ENCODE measurements at regions not wholly inside any gene's neighbourhood (a gene's known extent, or its start where the extent isn't known, plus 50 kb on each side); places are given as distances from the start of the nearest gene placed in this dataset.

DNA sequence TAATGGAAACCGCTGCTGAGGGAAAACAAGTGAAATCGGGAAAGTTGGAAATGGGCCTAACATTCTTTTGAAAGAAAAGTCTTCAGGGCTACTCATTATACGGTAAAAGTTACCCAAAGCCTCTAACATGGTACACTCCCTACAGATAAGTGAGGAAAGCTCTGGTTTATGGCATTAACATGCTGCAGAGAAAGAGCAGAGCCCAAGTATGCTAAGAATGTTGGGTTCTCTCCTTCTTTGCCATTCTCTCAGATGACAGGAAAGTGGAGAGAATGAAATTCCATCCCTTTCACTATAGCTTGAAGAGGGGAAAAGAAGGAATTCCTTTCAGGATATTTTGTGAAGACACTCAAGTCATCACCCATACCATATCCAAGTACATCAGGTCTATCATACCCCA lies 348.0 kb downstream of the SEC23A start:
- no peak overlapping the region for H3K18ac ChIP-seq (ENCODE audit: extremely low read depth, low read length)
- H3K23ac ChIP-seq (ENCODE audit: insufficient read length): no peak overlapping the region
- no peak overlapping the region for H4K91ac ChIP-seq (replicated peaks; ENCODE audit: insufficient read length, low read length)
- H3K36me3 ChIP-seq (ENCODE audit: control insufficient read depth in 2 of 4, insufficient read depth in 4 of 4, low read length in 3 of 4): no peaks in the 10 kb centered on the region
- ChIA-PET CTCF (ENCODE audit: partially characterized antibody) (interaction anchor here (1.5 kb wide), 1 partner anchor 54 kb away, joined by 3 read pairs; no protein-coding TSS in a partner anchor), POLR2A (ENCODE audit: partially characterized antibody) (no interaction called here)
- H4K5ac ChIP-seq (ENCODE audit: insufficient read length, low read depth, low read length): no peak overlapping the region
- no peak overlapping the region for H2BK20ac ChIP-seq (ENCODE audit: low read length)
- H3K4me2 ChIP-seq (ENCODE audit: insufficient read depth in 1 of 2, low read depth in 2 of 2, low read length in 2 of 2): no peak overlapping the region; a peak in 1 of 4 replicates
- H3K27ac ChIP-seq (ENCODE audit: low read depth, low read length): no peak overlapping the region
- H3K56ac ChIP-seq (replicated peaks; ENCODE audit: insufficient read length, low read depth, low read length): no peak overlapping the region
- 0 out of 2 replicates have a peak overlapping the region, but pooled peaks have one; percentile 22 for H2AFZ ChIP-seq (ENCODE audit: low read length)
- WGBS, 2 experiments (ENCODE audit: extremely low coverage in 1 of 2, insufficient coverage in 1 of 2, insufficient read length in 1 of 2, insufficient replicate concordance in 2 of 2, low coverage in 1 of 2, low lambda C conversion rate in 2 of 2, missing lambda C conversion rate in 1 of 2): 85% methylated on average over 3 of the region's 3 CpGs; no CpG with 5 or more reads in 1 of the 2 experiments
- H3K79me2 ChIP-seq (ENCODE audit: control insufficient read depth in 1 of 2, insufficient read depth in 2 of 2, low read length in 2 of 2): no peaks in the 10 kb centered on the region
- DNase-seq (ENCODE audit: low read depth in 1 of 2, low spot score in 2 of 2): no peak
- no peak overlapping the region for H2BK5ac ChIP-seq (ENCODE audit: low read depth, low read length)
- TF ChIP-seq TEAD4 (IDR thresholded peaks at IDR 0.05; ENCODE audit: low read depth, low read length) (peak; percentile 96), HDAC2 (IDR thresholded peaks at IDR 0.05; ENCODE audit: borderline replicate concordance in 1 of 2, low read depth in 2 of 2, low read length in 2 of 2) (no peak)
- H3K4me1 ChIP-seq (replicated peaks in 1 of 4; ENCODE audit: control insufficient read depth in 3 of 4, insufficient read depth in 4 of 4, low read length in 3 of 4): no peaks in the 10 kb centered on the region
- H3K4ac ChIP-seq (replicated peaks; ENCODE audit: insufficient read length, low read depth, low read length): no peak overlapping the region
- H3K27me3 ChIP-seq (replicated peaks in 1 of 4; ENCODE audit: control insufficient read depth in 3 of 4, extremely low read depth in 1 of 4, insufficient read depth in 3 of 4, low read length in 3 of 4): no peaks in the 10 kb centered on the region
- H2AK5ac ChIP-seq (ENCODE audit: low read depth, low read length): no peak overlapping the region
- no peaks in the 10 kb centered on the region for H3K9me3 ChIP-seq (ENCODE audit: insufficient read depth in 2 of 2, low read depth in 1 of 2, low read length in 1 of 2)
- H3K4me3 ChIP-seq (ENCODE audit: extremely low read depth in 1 of 4, insufficient read depth in 2 of 4, low read depth in 3 of 4, low read length in 4 of 4): no peak overlapping the region
- no peak overlapping the region for H3K9ac ChIP-seq (replicated peaks in 1 of 4; ENCODE audit: extremely low read depth in 1 of 4, low read depth in 3 of 4, low read length in 3 of 4)
- H2BK15ac ChIP-seq (ENCODE audit: low read length): no peak overlapping the region
- H4K8ac ChIP-seq (ENCODE audit: extremely low read depth, insufficient read depth, low read length): no peak overlapping the region
- H3K14ac ChIP-seq (ENCODE audit: insufficient read length): no peak overlapping the region
- H3K79me1 ChIP-seq (ENCODE audit: low read depth, low read length): no peaks in the 10 kb centered on the region
- 0 out of 2 replicates have a peak overlapping the region, but pooled peaks have one; percentile 68 for H2BK12ac ChIP-seq (ENCODE audit: low read depth, low read length)
- H4K20me1 ChIP-seq (replicated peaks in 1 of 2; ENCODE audit: control insufficient read depth in 1 of 2, insufficient read depth in 2 of 2, low read length in 2 of 2): no peaks in the 10 kb centered on the region
- FAIRE-seq: no peak
- H3K23me2 ChIP-seq (ENCODE audit: low read depth, low read length): no peaks in the 10 kb centered on the region
- H2BK120ac ChIP-seq (replicated peaks; ENCODE audit: low read depth, low read length): no peak overlapping the region

All from H1 (cell line).